GM12892 (cell line): ENCODE measurements at regions not wholly inside any gene's neighbourhood (a gene's known extent, or its start where the extent isn't known, plus 50 kb on each side); places are given as distances from the start of the nearest gene placed in this dataset.

Experiments
- POLR2A ChIP-seq: IDR thresholded peaks from 2 replicates; pipeline ENCODE4 v1.6.1; 2011; ENCODE audit warnings: low read depth, low read length, control low read depth
- POLR2AphosphoS5 ChIP-seq: IDR thresholded peaks from 2 replicates; pipeline ENCODE4 v1.6.1; 2011; ENCODE audit warnings: low read depth, low read length, control low read depth
- TAF1 ChIP-seq: IDR thresholded peaks from 2 replicates; pipeline ENCODE4 v1.6.1; 2011; ENCODE audit warnings: low read depth, mild to moderate bottlenecking, control low read depth, low read length, borderline replicate concordance

DNA sequence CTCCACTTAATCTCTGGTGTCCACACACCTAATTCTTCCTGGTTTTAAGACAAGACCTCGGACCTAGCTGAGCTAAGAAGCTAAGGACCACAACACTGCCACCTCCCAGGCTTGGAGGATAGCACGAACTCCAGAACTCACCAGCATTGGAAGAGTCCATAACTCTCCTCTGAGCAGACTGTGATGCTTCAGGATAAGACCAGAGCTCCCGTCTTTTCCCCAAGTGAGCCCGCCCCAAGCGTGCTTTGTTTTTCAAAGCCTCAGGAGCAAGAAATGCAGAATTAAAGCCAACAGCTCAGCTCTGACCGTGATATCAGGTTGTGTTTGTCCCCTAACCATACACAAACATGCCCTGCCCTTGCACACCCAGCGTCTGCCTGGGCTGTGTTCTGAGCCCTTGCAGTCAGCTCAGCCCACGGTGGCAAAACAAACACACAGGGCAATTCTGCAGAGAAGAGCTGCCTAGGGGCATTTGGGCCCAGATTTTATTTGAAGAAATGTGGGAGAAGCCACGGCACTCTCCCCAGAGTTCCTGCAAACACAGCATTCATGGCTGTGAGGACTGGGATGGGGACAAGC is 145.4 kb downstream of the WDR11 start:
- TF ChIP-seq POLR2AphosphoS5 (no peak), POLR2A (no peak), TAF1 (no peak)
